ENCODE measurements at regions not wholly inside any gene's neighbourhood (a gene's known extent, or its start where the extent isn't known, plus 50 kb on each side); places are given as distances from the start of the nearest gene placed in this dataset.

GRCh38 chr4:138803051-138803450, 212.5 kb upstream of the NOCT start:
- no peaks in the 10 kb centered on the region for H3K9me3 ChIP-seq
- intact Hi-C loops (cut with DNase I; ENCODE audit: low total_unique reads): no loop called here
- H3K4me1 ChIP-seq: no peaks in the 10 kb centered on the region
- no peak overlapping the region for H3K27ac ChIP-seq
- H3K27me3 ChIP-seq: no peaks in the 10 kb centered on the region
- H3K36me3 ChIP-seq: no peaks in the 10 kb centered on the region
- DNase-seq (ENCODE audit: low spot score in 2 of 2): no peak
- no peak overlapping the region for H3K4me3 ChIP-seq
- no peak for TF ChIP-seq POLR2AphosphoS5 (IDR thresholded peaks at IDR 0.05)
- TF ChIP-seq CTCF (IDR thresholded peaks at IDR 0.05): no peak
- no peak for TF ChIP-seq POLR2A (IDR thresholded peaks at IDR 0.05)

- Histone ChIP-seq H3K36me3 (no peaks in the 10 kb centered on the region), H3K27me3 (no peaks in the 10 kb centered on the region), H3K27ac (no peak overlapping the region), H3K4me3 (no peak overlapping the region), H3K9me3 (no peaks in the 10 kb centered on the region), H3K4me1 (no peaks in the 10 kb centered on the region)
- no peak for DNase-seq (ENCODE audit: low spot score in 2 of 2)
- intact Hi-C loops (cut with DNase I; ENCODE audit: low total_unique reads): no loop called here
- TF ChIP-seq POLR2A (IDR thresholded peaks at IDR 0.05) (no peak), POLR2AphosphoS5 (IDR thresholded peaks at IDR 0.05) (no peak), CTCF (IDR thresholded peaks at IDR 0.05) (no peak)
Observed at GRCh38 chr4:138802499-138802898, 213.1 kb upstream of the NOCT start.

DNA sequence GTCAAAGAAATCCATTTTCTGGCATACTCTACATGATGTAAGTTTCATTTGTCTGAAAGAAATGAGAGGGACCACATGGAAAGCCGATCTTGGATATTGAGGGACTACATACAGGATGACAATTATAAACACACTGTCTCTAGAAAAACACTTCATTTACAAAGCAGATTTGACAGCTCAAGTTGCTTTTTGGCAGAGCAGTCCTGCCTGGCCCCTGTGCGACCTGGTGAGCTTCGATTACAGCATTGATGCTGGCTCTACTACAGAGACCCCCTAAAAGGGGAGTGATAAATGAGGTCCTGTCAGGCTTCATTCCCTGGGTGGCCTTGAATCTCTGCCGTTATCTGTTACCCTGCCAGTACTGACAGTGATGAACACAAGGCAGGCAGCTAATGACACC, 215.2 kb upstream of the NOCT start:
- intact Hi-C loops (cut with DNase I; ENCODE audit: low total_unique reads): no loop called here
- H3K27me3 ChIP-seq: no peaks in the 10 kb centered on the region
- no peaks in the 10 kb centered on the region for H3K36me3 ChIP-seq
- TF ChIP-seq CTCF (IDR thresholded peaks at IDR 0.05) (no peak), POLR2AphosphoS5 (IDR thresholded peaks at IDR 0.05) (no peak)
- H3K9me3 ChIP-seq: no peaks in the 10 kb centered on the region
- H3K27ac ChIP-seq: no peak overlapping the region
- H3K4me1 ChIP-seq: no peaks in the 10 kb centered on the region
- DNase-seq (ENCODE audit: low spot score in 2 of 2): no peak
- H3K4me3 ChIP-seq: no peak overlapping the region

DNA sequence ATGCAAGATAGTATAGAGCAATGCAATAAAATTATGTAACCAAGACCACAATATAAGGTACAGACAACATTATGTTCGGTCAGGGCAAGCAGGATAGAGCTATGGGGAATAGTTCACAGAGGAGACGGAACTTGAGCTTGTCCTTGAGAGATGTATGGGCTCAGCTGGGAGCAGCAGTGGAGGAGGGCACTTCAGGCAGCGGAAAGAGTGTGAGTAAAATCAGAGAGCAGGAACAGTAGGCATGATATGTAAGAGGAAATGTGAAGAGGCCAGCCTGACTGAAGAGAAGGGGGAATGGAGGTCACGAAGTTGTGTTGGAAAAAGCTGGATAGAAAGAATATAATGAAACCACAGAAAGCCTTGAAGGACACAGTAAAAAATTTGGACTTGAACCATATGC, 217.2 kb upstream of the NOCT start:
- Histone ChIP-seq H3K9me3 (no peaks in the 10 kb centered on the region), H3K4me1 (no peaks in the 10 kb centered on the region), H3K27ac (no peak overlapping the region), H3K36me3 (no peaks in the 10 kb centered on the region), H3K4me3 (no peak overlapping the region), H3K27me3 (no peaks in the 10 kb centered on the region)
- DNase-seq (ENCODE audit: low spot score in 2 of 2): no peak
- intact Hi-C loops (cut with DNase I; ENCODE audit: low total_unique reads): no loop called here
- TF ChIP-seq CTCF (IDR thresholded peaks at IDR 0.05) (no peak), POLR2AphosphoS5 (IDR thresholded peaks at IDR 0.05) (no peak), POLR2A (IDR thresholded peaks at IDR 0.05) (no peak)

- no peaks in the 10 kb centered on the region for H3K9me3 ChIP-seq
- DNase-seq (ENCODE audit: low spot score in 2 of 2): no peak
- no peak overlapping the region for H3K27ac ChIP-seq
- H3K27me3 ChIP-seq: no peaks in the 10 kb centered on the region
- H3K36me3 ChIP-seq: no peaks in the 10 kb centered on the region
- intact Hi-C loops (cut with DNase I; ENCODE audit: low total_unique reads): no loop called here
- H3K4me3 ChIP-seq: no peak overlapping the region
- TF ChIP-seq POLR2A (IDR thresholded peaks at IDR 0.05): no peak
- TF ChIP-seq CTCF (IDR thresholded peaks at IDR 0.05): no peak
- TF ChIP-seq POLR2AphosphoS5 (IDR thresholded peaks at IDR 0.05): no peak
- H3K4me1 ChIP-seq: no peaks in the 10 kb centered on the region
Observed at GRCh38 chr4:138797646-138798045, 217.9 kb upstream of the NOCT start.
